ENCODE measurements at regions not wholly inside any gene's neighbourhood (a gene's known extent, or its start where the extent isn't known, plus 50 kb on each side); places are given as distances from the start of the nearest gene placed in this dataset.

DNA sequence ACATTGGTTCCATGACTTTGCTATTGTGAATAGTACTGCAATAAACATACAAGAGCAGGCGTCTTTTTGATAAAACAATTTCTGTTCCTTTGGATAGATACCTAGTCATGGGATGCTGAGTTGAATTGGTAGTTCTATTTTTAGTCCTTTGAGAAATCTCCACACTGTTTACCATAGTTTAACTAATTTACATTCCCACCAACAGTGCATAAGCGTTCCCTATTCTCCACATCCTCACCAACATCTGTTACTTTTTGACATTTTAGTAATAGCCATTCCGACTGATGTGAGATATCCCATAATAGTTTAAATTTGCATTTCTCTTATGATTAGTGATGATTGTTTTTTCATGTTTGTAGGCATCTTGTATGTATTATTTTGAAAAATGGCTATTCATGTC is 707.0 kb downstream of the SORCS1 start:
- ATAC-seq (ENCODE audit: low read depth), result no peak
- CTCF ChIA-PET, result no interaction called here

DNA sequence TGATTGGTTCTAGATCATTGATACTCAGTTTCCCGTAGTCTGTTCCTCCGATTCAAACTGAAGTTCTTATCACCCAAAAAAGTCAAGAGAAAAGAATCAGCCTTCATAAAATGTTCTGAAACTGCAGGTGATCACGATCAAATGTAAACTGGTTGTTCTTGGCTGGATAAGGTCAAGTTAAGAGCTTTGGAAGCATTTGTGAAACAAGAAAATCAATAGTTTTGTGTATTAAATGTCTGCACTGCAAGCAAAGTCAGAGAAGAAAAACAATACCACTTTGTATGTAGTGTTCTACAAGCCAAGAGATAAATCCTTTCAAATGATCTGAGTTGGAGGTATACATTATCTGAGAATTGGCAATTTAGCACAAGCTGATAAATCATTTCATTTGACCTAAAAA is 710.3 kb downstream of the SORCS1 start:
- POLR2A ChIA-PET, result no interaction called here

More for the DNA sequence above, 707.0 kb downstream of the SORCS1 start:
- Histone ChIP-seq H4K20me1 (ENCODE audit: control insufficient read depth, insufficient read depth, low read length, poor library complexity, severe bottlenecking) (no peaks in the 10 kb centered on the region), H3K27me3 (replicated peaks in 1 of 4; ENCODE audit: control extremely low read depth in 1 of 4, control insufficient read depth in 3 of 4, insufficient read depth in 4 of 4, low read length in 3 of 4) (no peaks in the 10 kb centered on the region), H2AFZ (ENCODE audit: insufficient read depth, low read depth, low read length, poor library complexity, severe bottlenecking) (no peak overlapping the region), H3K27ac (ENCODE audit: low read length in 2 of 2) (no peak overlapping the region), H3K4me3 (ENCODE audit: control extremely low read depth in 1 of 5, extremely low read depth in 1 of 5, insufficient read depth in 1 of 5, low read depth in 2 of 5, low read length in 4 of 5) (no peak overlapping the region), H3K36me3 (replicated peaks in 1 of 2; ENCODE audit: control extremely low read depth in 1 of 2, control insufficient read depth in 1 of 2, extremely low read depth in 1 of 2, insufficient read depth in 2 of 2, low read length in 1 of 2) (no peaks in the 10 kb centered on the region), H3K9ac (ENCODE audit: low read length) (no peak overlapping the region), H3K4me2 (replicated peaks; ENCODE audit: low read depth, low read length, poor library complexity, severe bottlenecking) (no peak overlapping the region), H3K4me1 (ENCODE audit: control insufficient read depth in 2 of 2, insufficient read depth in 2 of 2, low read length in 2 of 2) (no peaks in the 10 kb centered on the region), H3K79me2 (ENCODE audit: control insufficient read depth, insufficient read depth, low read length) (no peaks in the 10 kb centered on the region), H3K9me3 (ENCODE audit: control extremely low read depth in 1 of 3, control insufficient read depth in 2 of 3, insufficient read depth in 1 of 3, low read length in 2 of 3) (no peaks in the 10 kb centered on the region)
- intact Hi-C loops (cut with micrococcal nuclease), result no loop called here
- TF ChIP-seq, protein P1, sequence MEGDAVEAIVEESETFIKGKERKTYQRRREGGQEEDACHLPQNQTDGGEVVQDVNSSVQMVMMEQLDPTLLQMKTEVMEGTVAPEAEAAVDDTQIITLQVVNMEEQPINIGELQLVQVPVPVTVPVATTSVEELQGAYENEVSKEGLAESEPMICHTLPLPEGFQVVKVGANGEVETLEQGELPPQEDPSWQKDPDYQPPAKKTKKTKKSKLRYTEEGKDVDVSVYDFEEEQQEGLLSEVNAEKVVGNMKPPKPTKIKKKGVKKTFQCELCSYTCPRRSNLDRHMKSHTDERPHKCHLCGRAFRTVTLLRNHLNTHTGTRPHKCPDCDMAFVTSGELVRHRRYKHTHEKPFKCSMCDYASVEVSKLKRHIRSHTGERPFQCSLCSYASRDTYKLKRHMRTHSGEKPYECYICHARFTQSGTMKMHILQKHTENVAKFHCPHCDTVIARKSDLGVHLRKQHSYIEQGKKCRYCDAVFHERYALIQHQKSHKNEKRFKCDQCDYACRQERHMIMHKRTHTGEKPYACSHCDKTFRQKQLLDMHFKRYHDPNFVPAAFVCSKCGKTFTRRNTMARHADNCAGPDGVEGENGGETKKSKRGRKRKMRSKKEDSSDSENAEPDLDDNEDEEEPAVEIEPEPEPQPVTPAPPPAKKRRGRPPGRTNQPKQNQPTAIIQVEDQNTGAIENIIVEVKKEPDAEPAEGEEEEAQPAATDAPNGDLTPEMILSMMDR (IDR thresholded peaks at IDR 0.05), result no peak
- no peak for TF ChIP-seq EZH2 (IDR thresholded peaks at IDR 0.05; ENCODE audit: borderline replicate concordance, insufficient read depth, low read depth, low read length, poor library complexity, severe bottlenecking)
- POLR2A ChIA-PET, result no interaction called here
- Mint-ChIP-seq H3K4me3 (no peak overlapping the region), H3K27me3 (no peaks in the 10 kb centered on the region), H3K4me1 (no peaks in the 10 kb centered on the region), H3K9me3 (ENCODE audit: insufficient read depth) (peaks cover 3% of the 10 kb centered on the region), H3K27ac (no peak overlapping the region)
- DNase-seq, result no peak
- no CpG with 5 or more reads among the region's 3 CpGs for WGBS (ENCODE audit: insufficient coverage)

More for the DNA sequence above, 710.3 kb downstream of the SORCS1 start:
- no peaks in the 10 kb centered on the region for H3K4me1 Mint-ChIP-seq
- Histone ChIP-seq H3K27ac (ENCODE audit: low read length in 2 of 2) (no peak overlapping the region), H4K20me1 (ENCODE audit: control insufficient read depth, insufficient read depth, low read length, poor library complexity, severe bottlenecking) (no peaks in the 10 kb centered on the region), H3K36me3 (replicated peaks in 1 of 2; ENCODE audit: control extremely low read depth in 1 of 2, control insufficient read depth in 1 of 2, extremely low read depth in 1 of 2, insufficient read depth in 2 of 2, low read length in 1 of 2) (no peaks in the 10 kb centered on the region), H3K4me2 (replicated peaks; ENCODE audit: low read depth, low read length, poor library complexity, severe bottlenecking) (no peak overlapping the region), H3K9ac (ENCODE audit: low read length) (no peak overlapping the region), H3K79me2 (ENCODE audit: control insufficient read depth, insufficient read depth, low read length) (no peaks in the 10 kb centered on the region), H2AFZ (ENCODE audit: insufficient read depth, low read depth, low read length, poor library complexity, severe bottlenecking) (no peak overlapping the region), H3K27me3 (replicated peaks in 1 of 4; ENCODE audit: control extremely low read depth in 1 of 4, control insufficient read depth in 3 of 4, insufficient read depth in 4 of 4, low read length in 3 of 4) (no peaks in the 10 kb centered on the region), H3K4me1 (ENCODE audit: control insufficient read depth in 2 of 2, insufficient read depth in 2 of 2, low read length in 2 of 2) (no peaks in the 10 kb centered on the region), H3K9me3 (ENCODE audit: control extremely low read depth in 1 of 3, control insufficient read depth in 2 of 3, insufficient read depth in 1 of 3, low read length in 2 of 3) (no peaks in the 10 kb centered on the region), H3K4me3 (ENCODE audit: control extremely low read depth in 1 of 5, extremely low read depth in 1 of 5, insufficient read depth in 1 of 5, low read depth in 2 of 5, low read length in 4 of 5) (no peak overlapping the region)
- no CpG with 5 or more reads among the region's 3 CpGs for WGBS (ENCODE audit: insufficient coverage)
- peaks cover 3% of the 10 kb centered on the region for H3K9me3 Mint-ChIP-seq (ENCODE audit: insufficient read depth)
- H3K27me3 Mint-ChIP-seq, result no peaks in the 10 kb centered on the region
- no peak for TF ChIP-seq EZH2 (IDR thresholded peaks at IDR 0.05; ENCODE audit: borderline replicate concordance, insufficient read depth, low read depth, low read length, poor library complexity, severe bottlenecking)
- TF ChIP-seq, protein P1 (IDR thresholded peaks at IDR 0.05), result no peak
- DNase-seq (no peak), ATAC-seq (ENCODE audit: low read depth) (no peak)
- no peak overlapping the region for H3K27ac Mint-ChIP-seq
- intact Hi-C loops (cut with micrococcal nuclease), result no loop called here
- CTCF ChIA-PET, result no interaction called here
- H3K4me3 Mint-ChIP-seq, result no peak overlapping the region

Measured in B cell (primary cell).